OCI-LY7 (cell line): ENCODE measurements at regions not wholly inside any gene's neighbourhood (a gene's known extent, or its start where the extent isn't known, plus 50 kb on each side); places are given as distances from the start of the nearest gene placed in this dataset.

Experiments used
- EZH2phosphoT487 ChIP-seq: fragments of 200-600 bp; sonication (generic); IDR thresholded peaks from 2 replicates; pipeline ENCODE4 v1.6.1; 2018; ENCODE audit warnings: low read depth, borderline replicate concordance, mild to moderate bottlenecking, mixed run types, antibody characterized with exemption, low read length, moderate library complexity, mixed read lengths
- TF ChIP-seq, protein P1 (sequence below): fragments of 200-600 bp; sonication (generic); conservative IDR thresholded peaks from 2 replicates; pipeline ENCODE4 v1.5.1; 2014; ENCODE audit warnings: mild to moderate bottlenecking, antibody characterized with exemption, low read length, moderate library complexity, mixed read lengths

DNA sequence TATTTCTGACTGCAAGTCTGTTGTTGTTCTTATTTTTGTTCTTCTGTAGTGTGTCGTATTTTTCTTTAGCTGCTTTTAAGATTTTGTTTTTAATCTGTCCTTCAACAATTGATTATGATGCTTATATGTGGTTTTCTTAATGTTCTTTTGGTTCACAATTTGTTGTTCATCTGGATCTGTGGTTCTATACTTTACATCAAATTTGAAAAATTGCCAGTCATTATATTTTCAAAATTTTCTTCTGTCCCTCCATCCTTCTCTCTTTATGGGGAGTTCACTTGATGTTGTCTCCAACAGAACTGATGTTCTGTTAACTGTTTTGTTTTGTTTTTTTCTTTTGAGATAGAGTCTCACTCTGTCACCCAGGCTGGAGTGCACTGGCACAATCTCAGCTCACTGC is 378.5 kb upstream of the CD180 start:
- TF ChIP-seq, protein P1, sequence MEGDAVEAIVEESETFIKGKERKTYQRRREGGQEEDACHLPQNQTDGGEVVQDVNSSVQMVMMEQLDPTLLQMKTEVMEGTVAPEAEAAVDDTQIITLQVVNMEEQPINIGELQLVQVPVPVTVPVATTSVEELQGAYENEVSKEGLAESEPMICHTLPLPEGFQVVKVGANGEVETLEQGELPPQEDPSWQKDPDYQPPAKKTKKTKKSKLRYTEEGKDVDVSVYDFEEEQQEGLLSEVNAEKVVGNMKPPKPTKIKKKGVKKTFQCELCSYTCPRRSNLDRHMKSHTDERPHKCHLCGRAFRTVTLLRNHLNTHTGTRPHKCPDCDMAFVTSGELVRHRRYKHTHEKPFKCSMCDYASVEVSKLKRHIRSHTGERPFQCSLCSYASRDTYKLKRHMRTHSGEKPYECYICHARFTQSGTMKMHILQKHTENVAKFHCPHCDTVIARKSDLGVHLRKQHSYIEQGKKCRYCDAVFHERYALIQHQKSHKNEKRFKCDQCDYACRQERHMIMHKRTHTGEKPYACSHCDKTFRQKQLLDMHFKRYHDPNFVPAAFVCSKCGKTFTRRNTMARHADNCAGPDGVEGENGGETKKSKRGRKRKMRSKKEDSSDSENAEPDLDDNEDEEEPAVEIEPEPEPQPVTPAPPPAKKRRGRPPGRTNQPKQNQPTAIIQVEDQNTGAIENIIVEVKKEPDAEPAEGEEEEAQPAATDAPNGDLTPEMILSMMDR, result no peak
- TF ChIP-seq EZH2phosphoT487, result no peak
